ENCODE measurements at regions not wholly inside any gene's neighbourhood (a gene's known extent, or its start where the extent isn't known, plus 50 kb on each side); places are given as distances from the start of the nearest gene placed in this dataset.

DNA sequence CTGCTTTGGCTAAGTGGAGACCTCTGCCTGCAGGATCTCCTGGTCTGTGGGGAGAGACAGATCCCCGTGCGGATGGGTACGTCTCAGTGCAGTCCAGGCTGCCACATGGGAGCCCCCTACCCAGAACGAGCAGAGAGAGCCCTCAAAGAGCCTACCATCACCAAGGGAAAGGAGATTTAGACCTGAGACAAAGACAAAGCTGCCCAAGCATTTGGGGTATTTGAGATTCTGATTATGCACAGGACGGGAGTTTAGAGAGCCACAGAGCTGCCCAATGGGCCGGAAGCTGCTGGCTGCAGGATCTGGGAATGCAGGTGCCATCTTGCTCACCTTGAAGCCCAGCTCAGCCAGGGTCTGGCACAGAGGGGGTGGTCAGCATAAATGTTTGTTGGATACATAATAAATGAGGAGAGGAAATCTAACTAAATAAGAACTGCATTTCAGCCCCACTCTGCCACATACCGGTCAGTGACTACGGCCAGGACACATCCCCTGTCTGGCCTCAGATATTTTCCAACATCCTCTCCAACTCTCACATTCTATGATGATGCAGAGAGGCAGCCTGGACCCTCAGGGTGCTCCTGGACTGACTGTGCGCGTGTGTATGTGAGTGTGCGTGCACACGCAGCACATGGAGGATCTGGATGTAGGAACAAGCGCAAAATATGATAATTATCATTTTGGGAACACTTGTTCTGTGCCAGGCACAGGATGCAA is 157.8 kb downstream of the FGF18 start:
- DNase-seq (ENCODE audit: low read depth) = no peak
- TF ChIP-seq, protein P1, sequence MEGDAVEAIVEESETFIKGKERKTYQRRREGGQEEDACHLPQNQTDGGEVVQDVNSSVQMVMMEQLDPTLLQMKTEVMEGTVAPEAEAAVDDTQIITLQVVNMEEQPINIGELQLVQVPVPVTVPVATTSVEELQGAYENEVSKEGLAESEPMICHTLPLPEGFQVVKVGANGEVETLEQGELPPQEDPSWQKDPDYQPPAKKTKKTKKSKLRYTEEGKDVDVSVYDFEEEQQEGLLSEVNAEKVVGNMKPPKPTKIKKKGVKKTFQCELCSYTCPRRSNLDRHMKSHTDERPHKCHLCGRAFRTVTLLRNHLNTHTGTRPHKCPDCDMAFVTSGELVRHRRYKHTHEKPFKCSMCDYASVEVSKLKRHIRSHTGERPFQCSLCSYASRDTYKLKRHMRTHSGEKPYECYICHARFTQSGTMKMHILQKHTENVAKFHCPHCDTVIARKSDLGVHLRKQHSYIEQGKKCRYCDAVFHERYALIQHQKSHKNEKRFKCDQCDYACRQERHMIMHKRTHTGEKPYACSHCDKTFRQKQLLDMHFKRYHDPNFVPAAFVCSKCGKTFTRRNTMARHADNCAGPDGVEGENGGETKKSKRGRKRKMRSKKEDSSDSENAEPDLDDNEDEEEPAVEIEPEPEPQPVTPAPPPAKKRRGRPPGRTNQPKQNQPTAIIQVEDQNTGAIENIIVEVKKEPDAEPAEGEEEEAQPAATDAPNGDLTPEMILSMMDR (IDR thresholded peaks at IDR 0.05; ENCODE audit: low read depth, low read length, missing control alignments) = no peak
- in situ Hi-C loops (cut with HindIII; ENCODE audit: low sequenced_read_pairs) = no loop called here

GRCh38 chr5:171578049-171578828 is 158.8 kb downstream of the FGF18 start:
- DNase-seq (ENCODE audit: low read depth) = no peak
- in situ Hi-C loops (cut with HindIII; ENCODE audit: low sequenced_read_pairs) = no loop called here
- H3K4me3 ChIP-seq (ENCODE audit: low read depth, low read length) = no peak overlapping the region
- TF ChIP-seq, protein P1 (IDR thresholded peaks at IDR 0.05; ENCODE audit: low read depth, low read length, missing control alignments) = no peak

More for the DNA sequence above, 157.8 kb downstream of the FGF18 start:
- H3K4me3 ChIP-seq (ENCODE audit: low read depth, low read length) = no peak overlapping the region

DNA sequence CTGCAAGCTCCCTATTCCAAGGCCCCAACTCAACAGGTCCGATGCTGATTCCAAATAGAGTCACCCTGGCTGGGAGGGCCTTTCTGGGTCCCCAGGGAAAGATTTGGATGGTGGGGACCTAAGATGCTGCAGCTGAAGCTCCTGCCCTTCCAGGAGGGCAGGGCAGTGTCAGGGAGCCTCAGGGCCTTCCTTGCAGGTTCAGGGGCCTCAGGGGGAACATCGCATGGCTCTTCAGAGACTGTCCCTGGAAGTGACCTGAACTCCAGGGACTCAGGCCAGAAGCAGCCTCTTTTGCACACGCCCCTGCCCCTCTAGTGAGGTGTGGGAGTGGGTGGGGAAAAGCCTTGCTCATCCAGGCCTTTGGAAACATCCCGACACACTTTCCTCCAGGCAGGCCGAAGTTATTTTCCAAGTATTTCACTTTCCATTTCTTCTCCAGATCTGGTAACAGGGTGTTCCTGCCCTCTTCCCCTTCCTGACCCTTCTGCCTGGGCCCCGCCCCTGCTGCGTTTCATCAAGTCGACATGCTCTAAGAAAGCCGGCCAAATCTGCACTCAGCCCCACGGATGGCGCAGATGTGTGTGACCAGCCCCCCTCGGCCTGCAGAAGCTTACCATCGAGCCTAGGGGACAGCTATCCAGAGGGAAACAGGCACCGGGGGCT is 159.5 kb downstream of the FGF18 start:
- TF ChIP-seq, protein P1 (IDR thresholded peaks at IDR 0.05; ENCODE audit: low read depth, low read length, missing control alignments) = no peak
- no peak for DNase-seq (ENCODE audit: low read depth)
- H3K4me3 ChIP-seq (ENCODE audit: low read depth, low read length) = no peak overlapping the region
- in situ Hi-C loops (cut with HindIII; ENCODE audit: low sequenced_read_pairs) = no loop called here

GRCh38 chr5:171579976-171580411 is 160.5 kb downstream of the FGF18 start:
- TF ChIP-seq, protein P1 (IDR thresholded peaks at IDR 0.05; ENCODE audit: low read depth, low read length, missing control alignments) = no peak
- no peak overlapping the region for H3K4me3 ChIP-seq (ENCODE audit: low read depth, low read length)
- in situ Hi-C loops (cut with HindIII; ENCODE audit: low sequenced_read_pairs) = no loop called here
- DNase-seq (ENCODE audit: low read depth) = no peak

DNA sequence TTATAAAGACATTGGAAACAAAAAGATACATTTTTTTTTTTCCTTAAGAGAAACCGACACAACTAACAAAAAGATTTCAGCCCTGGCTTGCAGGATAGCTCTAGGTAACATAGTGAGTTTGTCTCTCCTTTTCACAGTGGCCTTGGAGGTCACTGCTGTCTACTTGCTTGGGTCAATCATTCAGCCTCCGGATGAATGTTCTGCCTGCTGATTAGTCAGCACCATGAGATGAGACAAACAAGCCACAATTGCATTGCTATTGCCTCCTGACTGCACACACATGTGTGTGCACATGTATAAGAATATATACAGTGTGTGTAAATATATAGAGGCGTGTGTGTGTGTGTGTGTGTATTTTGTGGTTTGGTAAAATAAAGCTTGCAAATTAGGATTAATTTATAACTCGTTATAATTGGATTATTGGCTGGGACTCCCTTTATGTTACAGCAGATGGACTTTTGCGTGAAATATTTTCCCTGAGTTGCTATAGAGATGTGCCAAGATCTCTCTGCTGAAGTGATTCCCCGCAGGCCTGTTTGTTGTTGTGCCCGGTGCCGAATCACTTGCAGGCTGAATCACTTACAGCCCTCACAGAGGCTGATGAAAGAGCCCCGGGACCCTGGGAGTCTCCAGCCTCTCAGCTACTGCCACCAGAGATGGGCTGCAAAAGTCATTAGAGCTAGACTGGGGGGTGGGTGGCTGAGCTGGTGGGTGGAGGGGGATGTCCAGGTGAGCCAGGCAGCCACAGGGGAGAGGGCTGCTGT is 161.2 kb downstream of the FGF18 start:
- no peak overlapping the region for H3K4me3 ChIP-seq (ENCODE audit: low read depth, low read length)
- TF ChIP-seq, protein P1 (IDR thresholded peaks at IDR 0.05; ENCODE audit: low read depth, low read length, missing control alignments) = no peak
- no peak for DNase-seq (ENCODE audit: low read depth)
- in situ Hi-C loops (cut with HindIII; ENCODE audit: low sequenced_read_pairs) = no loop called here

GRCh38 chr5:171581781-171582180 is 162.3 kb downstream of the FGF18 start:
- in situ Hi-C loops (cut with HindIII; ENCODE audit: low sequenced_read_pairs) = no loop called here
- TF ChIP-seq, protein P1 (IDR thresholded peaks at IDR 0.05; ENCODE audit: low read depth, low read length, missing control alignments) = no peak
- no peak overlapping the region for H3K4me3 ChIP-seq (ENCODE audit: low read depth, low read length)
- no peak for DNase-seq (ENCODE audit: low read depth)
